ENCODE measurements at regions not wholly inside any gene's neighbourhood (a gene's known extent, or its start where the extent isn't known, plus 50 kb on each side); places are given as distances from the start of the nearest gene placed in this dataset.

DNA sequence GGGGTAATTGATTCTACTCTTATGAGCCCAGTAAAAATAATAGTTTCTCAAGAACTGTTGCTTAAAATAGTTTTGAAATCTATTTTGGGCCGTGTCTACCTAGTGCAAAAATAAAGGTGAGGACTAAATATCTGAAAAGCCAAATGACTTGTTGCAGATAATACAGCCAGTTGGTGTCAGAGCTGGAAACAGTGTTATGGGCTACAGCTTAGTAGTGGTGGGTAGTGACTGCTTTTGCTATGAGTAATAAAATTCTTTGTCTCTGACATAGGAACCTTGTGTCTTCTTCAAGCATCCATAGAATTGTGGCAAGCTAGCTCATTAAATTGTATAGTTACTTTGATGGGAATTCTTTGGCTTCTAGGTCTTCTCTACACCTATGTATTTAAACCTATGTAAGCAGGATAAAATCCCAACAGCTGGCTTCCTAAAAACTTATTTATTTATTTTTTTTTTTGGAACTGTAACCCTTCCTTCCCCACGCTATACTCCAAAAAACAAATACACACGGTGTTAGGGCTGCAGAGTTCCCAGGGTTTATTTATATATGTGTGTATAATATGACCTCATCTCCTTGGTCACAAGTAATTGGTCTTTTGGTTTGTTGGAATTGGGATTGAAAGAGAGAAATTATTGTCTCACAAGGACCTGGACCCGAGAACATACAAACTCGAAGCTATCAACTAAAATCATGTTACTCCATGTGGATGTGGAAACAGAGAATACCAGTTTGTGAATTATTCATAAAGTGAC is 138.0 kb downstream of the NUDT12 start (continued):
- no peak for TF ChIP-seq RAD21 (IDR thresholded peaks at IDR 0.05; ENCODE audit: low read length)
- no peak for TF ChIP-seq MXI1 (IDR thresholded peaks at IDR 0.05; ENCODE audit: borderline replicate concordance, low read depth, low read length)

- no peak for TF ChIP-seq RCOR1 (IDR thresholded peaks at IDR 0.05; ENCODE audit: insufficient replicate concordance, low read length)
- peak; percentile 42; the same call in 1 of the 2 replicates for TF ChIP-seq MAFK (IDR thresholded peaks at IDR 0.05; ENCODE audit: low read depth, low read length)
- TF ChIP-seq CEBPB (IDR thresholded peaks at IDR 0.05; ENCODE audit: low read depth, low read length): no peak
- no peak for TF ChIP-seq USF2 (IDR thresholded peaks at IDR 0.05; ENCODE audit: low read depth, low read length)
- ATAC-seq (ENCODE audit: low read depth) (no peak), DNase-seq (peak; percentile 46)
- Histone ChIP-seq H2BK20ac (ENCODE audit: low read depth, low read length) (peak overlapping the region; percentile 73; the same call in 1 of the 2 replicates), H3K36me3 (ENCODE audit: control insufficient read depth, insufficient read depth, low read length) (no peaks in the 10 kb centered on the region), H3K18ac (ENCODE audit: low read depth, low read length) (no peak overlapping the region), H3K4me2 (ENCODE audit: low read depth, low read length) (no peak overlapping the region), H3K14ac (replicated peaks; ENCODE audit: low read depth, low read length) (no peak overlapping the region), H3K56ac (ENCODE audit: extremely low read depth, insufficient read depth, low read length) (no peak overlapping the region), H3K27me3 (ENCODE audit: control insufficient read depth, insufficient read depth, low read length) (no peaks in the 10 kb centered on the region), H2AK5ac (ENCODE audit: low read depth, low read length) (no peak overlapping the region; the same call in 1 of the 2 replicates), H3K4me1 (ENCODE audit: control insufficient read depth, insufficient read depth, low read length) (peaks cover 12% of the 10 kb centered on the region), H2BK120ac (ENCODE audit: low read depth, low read length) (no peak overlapping the region), H2BK15ac (ENCODE audit: low read depth, low read length) (no peak overlapping the region), H3K9me1 (ENCODE audit: insufficient read depth, low read length) (peaks cover 4% of the 10 kb centered on the region), H3K27ac (ENCODE audit: insufficient read depth, low read length) (no peak overlapping the region), H3K23ac (ENCODE audit: low read depth, low read length) (no peak overlapping the region), H3K4ac (ENCODE audit: low read depth, low read length) (no peak overlapping the region), H3K79me1 (ENCODE audit: low read depth in 1 of 2, low read length in 2 of 2) (no peaks in the 10 kb centered on the region), H3K4me3 (ENCODE audit: insufficient read depth, low read depth, low read length) (no peak overlapping the region), H4K5ac (ENCODE audit: low read depth, low read length) (no peak overlapping the region), H4K20me1 (ENCODE audit: insufficient read depth, low read length) (no peaks in the 10 kb centered on the region), H3K9ac (ENCODE audit: low read depth, low read length) (no peak overlapping the region), H4K8ac (ENCODE audit: low read depth in 2 of 2, low read length in 2 of 2) (no peak overlapping the region), H4K91ac (ENCODE audit: insufficient read depth, low read depth, low read length) (no peak overlapping the region), H2AFZ (replicated peaks; ENCODE audit: low read length, poor library complexity) (no peak overlapping the region), H2BK5ac (ENCODE audit: low read depth, low read length, poor library complexity, severe bottlenecking) (peak overlapping the region; percentile 16), H3K9me3 (ENCODE audit: control insufficient read depth, insufficient read depth, low read length) (no peaks in the 10 kb centered on the region), H2AK9ac (replicated peaks; ENCODE audit: low read depth, low read length, poor library complexity) (no peak overlapping the region)
- POLR2A ChIA-PET (ENCODE audit: unreplicated experiment): interaction anchor here (0.7 kb wide), 1 partner anchor 50 kb away, joined by 3 read pairs; no protein-coding TSS in a partner anchor
- BruUV-seq (replicated peaks): no TSS peak
- no CpG with 5 or more reads among the region's 2 CpGs for WGBS, 2 experiments (ENCODE audit: extremely low coverage in 2 of 2, insufficient read length in 1 of 2)
- in situ Hi-C loops (cut with MboI; ENCODE audit: low sequenced_read_pairs): no loop called here
- intact Hi-C loops (cut with micrococcal nuclease): no loop called here
- CTCF ChIA-PET: interaction anchor here (0.6 kb wide), 1 partner anchor 73 kb away, joined by 3 read pairs; no protein-coding TSS in a partner anchor
- dilution Hi-C loops (cut with HindIII; ENCODE audit: low sequenced_read_pairs, unreplicated experiment): no loop called here
Measured at GRCh38 chr5:103424026-103424425, 138.6 kb downstream of the NUDT12 start.
